K562 (cell line): ENCODE measurements at regions not wholly inside any gene's neighbourhood (a gene's known extent, or its start where the extent isn't known, plus 50 kb on each side); places are given as distances from the start of the nearest gene placed in this dataset.

Experiments used
- ATAC-seq: fragments of 200-7000 bp; cut with Tn5 transposase; 3 replicates; pipeline ENCODE4 v1.9.1; 2020; ENCODE audit warnings: moderate library complexity
- BruUV-seq: library from RNA; stranded (reverse); fragments of 400-500 nt; replicated peaks from 2 replicates; lab custom pipeline; 2021; lab: Mats Ljungman, UMichigan
- CTCF ChIA-PET: fragments of 300-600 bp; formaldehyde crosslinking; extraction: SDS; loops from one replicate; lab custom pipeline; 2021; ENCODE audit warnings: low intra/inter-chr PET ratio; lab: Yijun Ruan, JAX
- POLR2A ChIA-PET: fragments of 300-600, 350-650 bp; sonication (Branson Sonifier 250); formaldehyde crosslinking; extraction: SDS; loops from one replicate; lab custom pipeline; 2021; ENCODE audit warnings: antibody characterized with exemption, inconsistent platforms; lab: Yijun Ruan, JAX
- DNase-seq, 4 experiments: peaks; one replicate each; pipeline versions ENCODE4 v3.0.0 to v3.0.0-alpha.2; 2011 to 2018; ENCODE audit warnings: low spot score in 3 of 4, mixed read lengths in 3 of 4; ENCODE audit errors: extremely low read depth in 1 of 4
- FAIRE-seq: peaks from 2 replicates; lab custom pipeline; 2011; peaks lifted over from hg19 to GRCh38; lab: Jason Lieb, UNC
- H2AFZ ChIP-seq: 2 replicates; pipeline ENCODE4 v1.6.0; 2011; ENCODE audit warnings: low read depth, low read length, control low read depth, inconsistent platforms
- H3K27ac ChIP-seq: fragments of 200-600 bp; 3 replicates; pipeline ENCODE4 v1.8.0; 2011; ENCODE audit warnings: low read depth, mild to moderate bottlenecking, control low read depth, inconsistent platforms, low read length, moderate library complexity, mixed read lengths; ENCODE audit errors: extremely low read depth
- H3K27me3 ChIP-seq, 2 experiments: fragments of 300-600 bp in 1 of 2; 2 replicates in 1 of 2; 3 replicates in 1 of 2; pipeline versions ENCODE4 v1.6.0 to v1.8.0; 2011; ENCODE audit warnings: inconsistent platforms in 2 of 2, low read length in 2 of 2, mild to moderate bottlenecking in 1 of 2, mixed read lengths in 1 of 2, moderate library complexity in 1 of 2; ENCODE audit not compliant: control insufficient read depth in 2 of 2, insufficient read depth in 2 of 2
- H3K36me3 ChIP-seq: fragments of 300-600 bp; 3 replicates; pipeline ENCODE4 v1.8.0; 2011; ENCODE audit warnings: mild to moderate bottlenecking, low read length, inconsistent platforms; ENCODE audit not compliant: control insufficient read depth, insufficient read depth
- H3K4me1 ChIP-seq, 2 experiments: fragments of 200-600 bp in 1 of 2; replicated peaks in 1 of 2; 2 replicates in 1 of 2; 3 replicates in 1 of 2; pipeline versions ENCODE4 v1.5.1 to v1.8.0; 2011; ENCODE audit warnings: inconsistent platforms in 2 of 2, low read length in 2 of 2, mild to moderate bottlenecking in 1 of 2, mixed read lengths in 1 of 2, moderate library complexity in 1 of 2; ENCODE audit not compliant: control insufficient read depth in 2 of 2, insufficient read depth in 2 of 2
- H3K4me2 ChIP-seq: 2 replicates; pipeline ENCODE4 v1.6.1; 2011; ENCODE audit warnings: low read length, control low read depth, inconsistent platforms, mixed read lengths; ENCODE audit not compliant: insufficient read depth
- H3K4me3 ChIP-seq: fragments of 200-600 bp; sonication (generic), shearing (Covaris generic); 2 replicates; pipeline ENCODE4 v1.5.1; 2016; ENCODE audit warnings: control low read depth, inconsistent platforms
- H3K79me2 ChIP-seq: fragments of 200-600 bp; 3 replicates; pipeline ENCODE4 v1.8.0; 2011; ENCODE audit warnings: low read length, inconsistent platforms; ENCODE audit not compliant: control insufficient read depth, insufficient read depth
- H3K9ac ChIP-seq, 2 experiments: 2 replicates each; pipeline versions ENCODE4 v1.6.0 to v1.6.1; 2011; ENCODE audit warnings: low read depth in 2 of 2, low read length in 2 of 2, control low read depth in 1 of 2, inconsistent platforms in 1 of 2, mild to moderate bottlenecking in 1 of 2, mixed read lengths in 1 of 2; ENCODE audit not compliant: insufficient read depth in 1 of 2
- H3K9me1 ChIP-seq: one replicate; pipeline ENCODE4 v1.6.0; 2011; ENCODE audit warnings: inconsistent platforms, mild to moderate bottlenecking, low read length, moderate library complexity; ENCODE audit not compliant: control insufficient read depth, insufficient read depth
- H3K9me3 ChIP-seq: replicated peaks from 2 replicates; pipeline ENCODE4 v1.5.1; 2011; ENCODE audit warnings: low read depth, low read length, inconsistent platforms; ENCODE audit not compliant: control insufficient read depth, insufficient read depth
- H4K20me1 ChIP-seq: replicated peaks from 2 replicates; pipeline ENCODE4 v1.6.1; 2011; ENCODE audit warnings: low read length, inconsistent platforms, mixed read lengths; ENCODE audit not compliant: control insufficient read depth, insufficient read depth
- ATF1 ChIP-seq, 2 experiments: fragments of 450-650 bp in 1 of 2; IDR thresholded peaks; 2 replicates each; pipeline ENCODE4 v1.6.1; 2016; ENCODE audit warnings: missing compliant biosample characterization in 1 of 2, missing genetic modification characterization in 1 of 2
- CTBP1 ChIP-seq: fragments of 450-650 bp; IDR thresholded peaks from 2 replicates; pipeline ENCODE4 v1.6.1; 2016; ENCODE audit warnings: borderline replicate concordance
- EP300 ChIP-seq: IDR thresholded peaks from 2 replicates; pipeline ENCODE4 v1.6.1; 2012; ENCODE audit warnings: low read length, improper control_type of control experiment
- KLF13 ChIP-seq: fragments of 450-650 bp; IDR thresholded peaks from 2 replicates; pipeline ENCODE4 v1.6.1; 2016; ENCODE audit warnings: missing genetic modification characterization, low read depth, mild to moderate bottlenecking, missing compliant biosample characterization, moderate library complexity, borderline replicate concordance
- MAFG ChIP-seq: fragments of 450-650 bp; conservative IDR thresholded peaks from 2 replicates; pipeline ENCODE4 v1.6.1; 2016; ENCODE audit warnings: missing genetic modification characterization, missing compliant biosample characterization
- MEF2A ChIP-seq: IDR thresholded peaks from 2 replicates; pipeline ENCODE4 v1.6.1; 2011; ENCODE audit warnings: low read depth, mild to moderate bottlenecking, low read length, moderate library complexity; ENCODE audit not compliant: control insufficient read depth
- MYC ChIP-seq, 2 experiments: fragments of 250-450 bp in 1 of 2; sonication (Bioruptor Pico) in 1 of 2; IDR thresholded peaks; 2 replicates each; pipeline versions ENCODE4 v1.5.1 to v1.6.1; 2012 to 2021; ENCODE audit warnings: low read depth in 2 of 2, borderline replicate concordance in 1 of 2, improper control_type of control experiment in 1 of 2, low read length in 1 of 2, mild to moderate bottlenecking in 1 of 2, moderate library complexity in 1 of 2
- NR3C1 ChIP-seq: sonication (generic); formaldehyde crosslinking; IDR thresholded peaks from 2 replicates; pipeline ENCODE4 v1.8.1; 2022; ENCODE audit warnings: missing genetic modification reagents
- RBM34 ChIP-seq: fragments of 200-400 bp; formaldehyde crosslinking; IDR thresholded peaks from 2 replicates; pipeline ENCODE4 v1.6.1; 2018; ENCODE audit warnings: low read length, borderline replicate concordance; ENCODE audit not compliant: insufficient read depth
- ZNF41 ChIP-seq: fragments of 250-450 bp; sonication (Bioruptor Pico); conservative IDR thresholded peaks from 2 replicates; pipeline ENCODE4 v1.4.0; 2020; ENCODE audit warnings: mild to moderate bottlenecking
- WGBS: fragments of 100-300 bp; shearing (Covaris generic); methylation state at CpG from one replicate; pipeline ENCODE4 v1.1.6; 2016; ENCODE audit warnings: low coverage, mixed read lengths; ENCODE audit not compliant: insufficient coverage; ENCODE audit errors: missing lambda C conversion rate; 5-methylcytosine and 5-hydroxymethylcytosine counted together
- in situ Hi-C: fragments of 300-500 bp; cut with MboI; formaldehyde crosslinking; loops from 4 replicates; pipeline ENCODE4 v1.15.0; 2018; ENCODE audit warnings: inconsistent platforms, mixed read lengths
- intact Hi-C: fragments of 100-400 bp; cut with micrococcal nuclease; formaldehyde crosslinking; loops from 2 replicates; pipeline ENCODE4 v1.14.2; 2022
- TF ChIP-seq, protein P1 (sequence below): fragments of 200-800 bp; sonication (Bioruptor generic); IDR thresholded peaks from 2 replicates; pipeline ENCODE4 v1.6.1; 2016; ENCODE audit warnings: missing genetic modification characterization, missing compliant biosample characterization

DNA sequence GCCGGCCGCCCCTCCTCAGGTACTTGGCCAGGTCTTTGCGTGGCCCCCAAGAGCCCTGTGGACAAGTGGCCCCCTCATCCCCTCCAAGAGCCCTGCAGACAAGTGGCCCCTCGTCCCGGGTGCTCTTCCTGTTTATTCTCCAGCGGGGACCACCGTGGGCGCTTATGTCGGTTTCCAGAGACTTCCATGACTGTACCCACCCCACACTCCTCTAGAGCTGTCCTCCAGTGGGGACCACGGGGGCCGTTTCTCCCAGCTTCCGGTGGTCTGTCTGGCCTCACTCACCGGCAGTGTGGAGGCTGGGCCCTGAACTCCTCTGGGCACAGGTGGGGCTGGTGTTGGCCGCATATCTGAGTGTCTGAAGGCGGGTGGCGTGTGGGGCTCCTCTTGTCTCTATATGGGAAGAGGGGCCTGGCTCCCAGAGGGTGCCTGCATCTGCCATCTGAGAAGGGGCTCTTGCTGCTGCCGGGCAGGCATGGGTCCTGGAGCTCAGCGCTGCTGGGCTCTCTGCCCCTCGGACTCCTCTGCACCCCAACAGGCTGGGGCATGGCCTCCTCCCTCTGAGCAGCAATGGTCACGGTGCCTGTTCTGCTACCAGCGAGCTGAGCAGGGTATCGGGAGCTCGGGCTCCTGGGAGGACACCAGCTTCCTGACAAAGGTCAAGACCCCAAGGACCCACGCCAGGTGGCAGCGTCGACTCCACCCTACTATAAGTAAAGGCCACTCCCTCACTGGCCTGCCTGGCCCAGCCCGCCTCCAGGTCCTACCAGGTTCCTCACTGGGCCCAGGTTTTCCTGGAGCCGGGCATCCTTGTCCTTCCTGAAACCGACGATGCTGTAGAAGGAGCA is 1264.3 kb downstream of the BRD1 start:
- H3K36me3 ChIP-seq: no peaks in the 10 kb centered on the region
- H3K27ac ChIP-seq: no peak overlapping the region
- H3K79me2 ChIP-seq: no peaks in the 10 kb centered on the region
- ChIA-PET POLR2A (interaction anchor here (1.6 kb wide), 1 partner anchor 9 kb away, joined by 3 read pairs; no protein-coding TSS in a partner anchor), CTCF (no interaction called here)
- H4K20me1 ChIP-seq: no peaks in the 10 kb centered on the region
- no TSS peak for BruUV-seq
- H3K4me3 ChIP-seq: no peak overlapping the region
- FAIRE-seq (no peak), DNase-seq (no peak), ATAC-seq (no peak)
- no peaks in the 10 kb centered on the region for H3K9me3 ChIP-seq
- in situ Hi-C loops: no loop called here
- H3K4me1 ChIP-seq: peaks cover 0 to 6% of the 10 kb centered on the region in 2 experiments; a peak in 2 of 5 replicates
- H3K27me3 ChIP-seq: no peaks in the 10 kb centered on the region
- 0% methylated on average over 16 of the region's 30 CpGs for WGBS
- no peak overlapping the region for H2AFZ ChIP-seq
- no peaks in the 10 kb centered on the region for H3K9me1 ChIP-seq
- intact Hi-C loops: no loop called here
- H3K9ac ChIP-seq: no peak overlapping the region
- no peak overlapping the region for H3K4me2 ChIP-seq
- TF ChIP-seq MYC (IDR thresholded peaks at IDR 0.05; ENCODE audit: low read depth, low read length): no peak
- no peak for TF ChIP-seq MYC (CRISPR knock-in tag; IDR thresholded peaks at IDR 0.05; ENCODE audit: borderline replicate concordance, low read depth)
- no peak for TF ChIP-seq NR3C1
- TF ChIP-seq CTBP1: no peak
- no peak for TF ChIP-seq MAFG
- no peak for TF ChIP-seq ATF1 (CRISPR knock-in tag; IDR thresholded peaks at IDR 0.05)
- TF ChIP-seq ATF1 (tag; IDR thresholded peaks at IDR 0.05): no peak
- TF ChIP-seq, protein P1, sequence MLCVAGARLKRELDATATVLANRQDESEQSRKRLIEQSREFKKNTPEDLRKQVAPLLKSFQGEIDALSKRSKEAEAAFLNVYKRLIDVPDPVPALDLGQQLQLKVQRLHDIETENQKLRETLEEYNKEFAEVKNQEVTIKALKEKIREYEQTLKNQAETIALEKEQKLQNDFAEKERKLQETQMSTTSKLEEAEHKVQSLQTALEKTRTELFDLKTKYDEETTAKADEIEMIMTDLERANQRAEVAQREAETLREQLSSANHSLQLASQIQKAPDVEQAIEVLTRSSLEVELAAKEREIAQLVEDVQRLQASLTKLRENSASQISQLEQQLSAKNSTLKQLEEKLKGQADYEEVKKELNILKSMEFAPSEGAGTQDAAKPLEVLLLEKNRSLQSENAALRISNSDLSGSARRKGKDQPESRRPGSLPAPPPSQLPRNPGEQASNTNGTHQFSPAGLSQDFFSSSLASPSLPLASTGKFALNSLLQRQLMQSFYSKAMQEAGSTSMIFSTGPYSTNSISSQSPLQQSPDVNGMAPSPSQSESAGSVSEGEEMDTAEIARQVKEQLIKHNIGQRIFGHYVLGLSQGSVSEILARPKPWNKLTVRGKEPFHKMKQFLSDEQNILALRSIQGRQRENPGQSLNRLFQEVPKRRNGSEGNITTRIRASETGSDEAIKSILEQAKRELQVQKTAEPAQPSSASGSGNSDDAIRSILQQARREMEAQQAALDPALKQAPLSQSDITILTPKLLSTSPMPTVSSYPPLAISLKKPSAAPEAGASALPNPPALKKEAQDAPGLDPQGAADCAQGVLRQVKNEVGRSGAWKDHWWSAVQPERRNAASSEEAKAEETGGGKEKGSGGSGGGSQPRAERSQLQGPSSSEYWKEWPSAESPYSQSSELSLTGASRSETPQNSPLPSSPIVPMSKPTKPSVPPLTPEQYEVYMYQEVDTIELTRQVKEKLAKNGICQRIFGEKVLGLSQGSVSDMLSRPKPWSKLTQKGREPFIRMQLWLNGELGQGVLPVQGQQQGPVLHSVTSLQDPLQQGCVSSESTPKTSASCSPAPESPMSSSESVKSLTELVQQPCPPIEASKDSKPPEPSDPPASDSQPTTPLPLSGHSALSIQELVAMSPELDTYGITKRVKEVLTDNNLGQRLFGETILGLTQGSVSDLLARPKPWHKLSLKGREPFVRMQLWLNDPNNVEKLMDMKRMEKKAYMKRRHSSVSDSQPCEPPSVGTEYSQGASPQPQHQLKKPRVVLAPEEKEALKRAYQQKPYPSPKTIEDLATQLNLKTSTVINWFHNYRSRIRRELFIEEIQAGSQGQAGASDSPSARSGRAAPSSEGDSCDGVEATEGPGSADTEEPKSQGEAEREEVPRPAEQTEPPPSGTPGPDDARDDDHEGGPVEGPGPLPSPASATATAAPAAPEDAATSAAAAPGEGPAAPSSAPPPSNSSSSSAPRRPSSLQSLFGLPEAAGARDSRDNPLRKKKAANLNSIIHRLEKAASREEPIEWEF (CRISPR knock-in tag): no peak
- TF ChIP-seq MEF2A: no peak
- no peak for TF ChIP-seq RBM34
- TF ChIP-seq ZNF41: no peak
- no peak for TF ChIP-seq EP300
- no peak for TF ChIP-seq KLF13 (tag)
